Cardiac fibroblast (primary cell): ENCODE measurements at regions not wholly inside any gene's neighbourhood (a gene's known extent, or its start where the extent isn't known, plus 50 kb on each side); places are given as distances from the start of the nearest gene placed in this dataset.

Experiments used
- DNase-seq, 2 donors: peaks; one replicate each; pipeline versions ENCODE4 v3.0.0 to v3.0.0-alpha.2; 2010; ENCODE audit warnings: low read depth in 2 of 2
- H3K4me3 ChIP-seq, 2 donors: replicated peaks in 1 of 2; 1 replicate in 1 of 2; 2 replicates in 1 of 2; pipeline ENCODE4 v1.5.1; 2011; ENCODE audit warnings: low read depth in 2 of 2, low read length in 2 of 2, mild to moderate bottlenecking in 2 of 2, moderate library complexity in 1 of 2
- CTCF ChIP-seq: IDR thresholded peaks from one replicate; pipeline ENCODE4 v1.5.1; 2011; ENCODE audit warnings: low read depth, mild to moderate bottlenecking, low read length, inconsistent platforms

GRCh38 chr7:84248843-84249242 is 54.3 kb upstream of the SEMA3A start:
- DNase-seq, result no peak
- no peak for TF ChIP-seq CTCF
- no peak overlapping the region for H3K4me3 ChIP-seq

- TF ChIP-seq CTCF, result no peak
- no peak overlapping the region for H3K4me3 ChIP-seq
- DNase-seq, result peak; percentile 31 to 52
These were observed 53.7 kb upstream of the SEMA3A start for GRCh38 chr7:84248267-84248666.

DNA sequence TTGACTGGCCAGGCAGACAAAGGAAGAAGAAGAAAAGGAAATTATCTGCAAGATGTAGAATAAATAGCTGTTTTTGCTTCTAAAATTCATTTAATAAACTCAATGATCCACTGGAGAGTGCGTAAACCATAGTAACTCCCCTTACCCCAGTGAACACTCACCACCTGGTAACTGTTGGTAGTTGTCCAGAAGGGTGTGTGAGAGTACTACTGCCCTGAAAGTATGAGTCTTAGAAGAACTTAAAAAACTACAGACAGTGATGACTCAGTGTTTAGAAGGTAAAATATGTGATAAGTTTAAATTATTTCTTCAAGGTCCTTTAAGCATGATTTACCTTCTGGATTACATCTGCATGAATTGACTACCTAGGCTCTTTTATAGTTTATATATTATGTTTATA is 53.0 kb upstream of the SEMA3A start:
- peak in 1 of 2 donors; percentile 71 for DNase-seq
- H3K4me3 ChIP-seq, result no peak overlapping the region
- peak; percentile 3 for TF ChIP-seq CTCF

- DNase-seq, result no peak
- TF ChIP-seq CTCF, result no peak
- no peak overlapping the region for H3K4me3 ChIP-seq
These were observed 51.2 kb upstream of the SEMA3A start for GRCh38 chr7:84245835-84246234.
